NOMO-1 treated with dmso at 0.1 percent for 144 hours (cell line): ENCODE measurements at regions not wholly inside any gene's neighbourhood (a gene's known extent, or its start where the extent isn't known, plus 50 kb on each side); places are given as distances from the start of the nearest gene placed in this dataset.
"Not testable (repeated sequence)": the region's sequence is repeated elsewhere in the genome, so short reads cannot be mapped to it uniquely, and the experiment has no call there.

Experiments
- DNase-seq: peaks from one replicate; lab custom pipeline; 2025; ENCODE audit not compliant: unreplicated experiment; lab: John Stamatoyannopoulos, UW

GRCh38 chrX:69063486-69063885 lies 101.8 kb downstream of the PJA1 start:
- no peak for DNase-seq

GRCh38 chrX:69062493-69062892 lies 102.8 kb downstream of the PJA1 start:
- DNase-seq = no peak

- no peak for DNase-seq
Observed at GRCh38 chrX:69060631-69061408, 104.4 kb downstream of the PJA1 start.

- DNase-seq = no peak
Observed at GRCh38 chrX:69055193-69055592, 110.1 kb downstream of the PJA1 start.

GRCh38 chrX:69054497-69054896 lies 110.8 kb downstream of the PJA1 start:
- not testable (repeated sequence) for DNase-seq

GRCh38 chrX:69051901-69052300 lies 113.4 kb downstream of the PJA1 start:
- no peak for DNase-seq

GRCh38 chrX:69050051-69050765 lies 115.0 kb downstream of the PJA1 start:
- no peak for DNase-seq

- no peak for DNase-seq
Observed at GRCh38 chrX:69046996-69047490, 118.2 kb downstream of the PJA1 start.

GRCh38 chrX:69045616-69046345 lies 119.5 kb downstream of the PJA1 start:
- no peak for DNase-seq

- no peak for DNase-seq
Observed at GRCh38 chrX:69038816-69039215, 126.4 kb downstream of the PJA1 start.

GRCh38 chrX:69038188-69038587 lies 127.1 kb downstream of the PJA1 start:
- no peak for DNase-seq

GRCh38 chrX:69037786-69038185 lies 127.5 kb downstream of the PJA1 start:
- no peak for DNase-seq

- no peak for DNase-seq
Observed at GRCh38 chrX:69036674-69037573, 128.3 kb downstream of the PJA1 start.

- no peak for DNase-seq
Observed at GRCh38 chrX:69034451-69034850, 130.8 kb downstream of the PJA1 start.

- DNase-seq = no peak
Observed at GRCh38 chrX:69033936-69034335, 131.3 kb downstream of the PJA1 start.

GRCh38 chrX:69032601-69033000 lies 132.7 kb downstream of the PJA1 start:
- no peak for DNase-seq

- no peak for DNase-seq
Observed at GRCh38 chrX:69031971-69032391, 133.3 kb downstream of the PJA1 start.

- DNase-seq = no peak
Observed at GRCh38 chrX:69031181-69031580, 134.1 kb downstream of the PJA1 start.

- DNase-seq = no peak
Observed at GRCh38 chrX:69029771-69030170, 135.5 kb downstream of the PJA1 start.

- no peak for DNase-seq
Observed at GRCh38 chrX:69028761-69029120, 136.5 kb downstream of the PJA1 start.
